Activated CD8-positive, alpha-beta T cell treated with anti-CD3 and anti-CD28 coated beads for 36 hours (primary cell): ENCODE measurements at regions not wholly inside any gene's neighbourhood (a gene's known extent, or its start where the extent isn't known, plus 50 kb on each side); places are given as distances from the start of the nearest gene placed in this dataset.
A peak's percentile ranks its signal among the peaks of the same experiment; 100 is the strongest.

ENCODE experiments used
- ATAC-seq: fragments of 200-7000 bp; cut with Tn5 transposase; one replicate; pipeline ENCODE4 v1.10.0; 2021; ENCODE audit warnings: mild to moderate bottlenecking, moderate library complexity
- CTCF ChIA-PET: fragments of 350-600 bp; sonication (Branson Sonifier 250); formaldehyde crosslinking; loops from one replicate; lab custom pipeline; 2021; ENCODE audit warnings: antibody characterized with exemption; lab: Charles Lee
- POLR2A ChIA-PET: fragments of 350-600 bp; sonication (Branson Sonifier 250); formaldehyde crosslinking; loops from one replicate; lab custom pipeline; 2021; ENCODE audit warnings: antibody characterized with exemption; lab: Charles Lee
- DNase-seq: peaks from one replicate; pipeline ENCODE4 v3.0.0-alpha.2; 2020
- H3K27ac Mint-ChIP-seq: one replicate; pipeline ENCODE4 v1.8.0; 2021; ENCODE audit warnings: mild to moderate bottlenecking, mixed read lengths
- H3K27me3 Mint-ChIP-seq: one replicate; pipeline ENCODE4 v1.8.0; 2021; ENCODE audit warnings: mixed read lengths
- H3K36me3 Mint-ChIP-seq: one replicate; pipeline ENCODE4 v1.8.0; 2021; ENCODE audit warnings: low read depth, mixed read lengths
- H3K4me1 Mint-ChIP-seq: one replicate; pipeline ENCODE4 v1.8.0; 2021; ENCODE audit warnings: low read depth, mixed read lengths
- H3K4me3 Mint-ChIP-seq: one replicate; pipeline ENCODE4 v1.8.0; 2021; ENCODE audit warnings: mild to moderate bottlenecking, moderate library complexity, mixed read lengths
- H3K9me3 Mint-ChIP-seq: one replicate; pipeline ENCODE4 v1.8.0; 2021; ENCODE audit warnings: mixed read lengths
- intact Hi-C: fragments of 100-400 bp; cut with micrococcal nuclease; formaldehyde crosslinking; loops from one replicate; pipeline ENCODE4 v1.10.0; 2022
- TF ChIP-seq, protein P1 (sequence below): fragments of 200-600 bp; IDR thresholded peaks from one replicate; pipeline ENCODE4 v1.8.0; 2022; ENCODE audit warnings: antibody characterized with exemption, mild to moderate bottlenecking

- Mint-ChIP-seq H3K36me3 (peaks cover 2% of the 10 kb centered on the region), H3K4me3 (no peak overlapping the region), H3K4me1 (peaks cover 26% of the 10 kb centered on the region), H3K27me3 (no peaks in the 10 kb centered on the region), H3K9me3 (peaks cover 7% of the 10 kb centered on the region), H3K27ac (no peak overlapping the region)
- ChIA-PET CTCF (no interaction called here), POLR2A (no interaction called here)
- intact Hi-C loops, result no loop called here
- TF ChIP-seq, protein P1, sequence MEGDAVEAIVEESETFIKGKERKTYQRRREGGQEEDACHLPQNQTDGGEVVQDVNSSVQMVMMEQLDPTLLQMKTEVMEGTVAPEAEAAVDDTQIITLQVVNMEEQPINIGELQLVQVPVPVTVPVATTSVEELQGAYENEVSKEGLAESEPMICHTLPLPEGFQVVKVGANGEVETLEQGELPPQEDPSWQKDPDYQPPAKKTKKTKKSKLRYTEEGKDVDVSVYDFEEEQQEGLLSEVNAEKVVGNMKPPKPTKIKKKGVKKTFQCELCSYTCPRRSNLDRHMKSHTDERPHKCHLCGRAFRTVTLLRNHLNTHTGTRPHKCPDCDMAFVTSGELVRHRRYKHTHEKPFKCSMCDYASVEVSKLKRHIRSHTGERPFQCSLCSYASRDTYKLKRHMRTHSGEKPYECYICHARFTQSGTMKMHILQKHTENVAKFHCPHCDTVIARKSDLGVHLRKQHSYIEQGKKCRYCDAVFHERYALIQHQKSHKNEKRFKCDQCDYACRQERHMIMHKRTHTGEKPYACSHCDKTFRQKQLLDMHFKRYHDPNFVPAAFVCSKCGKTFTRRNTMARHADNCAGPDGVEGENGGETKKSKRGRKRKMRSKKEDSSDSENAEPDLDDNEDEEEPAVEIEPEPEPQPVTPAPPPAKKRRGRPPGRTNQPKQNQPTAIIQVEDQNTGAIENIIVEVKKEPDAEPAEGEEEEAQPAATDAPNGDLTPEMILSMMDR, result peak; percentile 16
- no peak for ATAC-seq
- DNase-seq, result no peak
Measured at GRCh38 chr12:92528097-92528496, 174.7 kb upstream of the PLEKHG7 start.

DNA sequence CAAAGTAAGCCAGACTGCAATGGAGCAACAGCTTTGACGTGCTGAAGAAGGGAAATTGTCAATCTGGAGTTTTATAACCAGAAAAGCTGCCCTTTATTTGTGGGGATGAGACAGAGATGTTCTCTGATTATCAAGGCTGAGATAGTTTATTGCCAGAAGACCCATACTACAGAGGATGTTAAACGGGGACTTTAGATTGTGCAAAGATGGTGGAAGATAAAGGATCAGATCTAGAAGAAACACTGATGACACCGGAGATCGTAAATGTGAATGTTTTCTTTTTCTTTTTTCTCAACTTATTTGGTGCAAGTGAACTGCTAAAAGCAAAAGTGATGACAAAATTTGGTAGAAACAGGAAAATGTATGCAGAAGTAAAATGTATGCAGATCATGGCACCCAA, 178.3 kb upstream of the PLEKHG7 start:
- intact Hi-C loops, result no loop called here
- DNase-seq, result no peak
- ChIA-PET CTCF (interaction anchor here (0.7 to 2.0 kb wide), 2 partner anchors 12 to 126 kb away, joined by 3 to 8 read pairs; no protein-coding TSS in a partner anchor), POLR2A (interaction anchor here (0.6 to 1.2 kb wide), 4 partner anchors 8 to 27 kb away, joined by 4 to 6 read pairs (median 4); no protein-coding TSS in a partner anchor)
- no peak for ATAC-seq
- H3K4me3 Mint-ChIP-seq, result no peak overlapping the region
- H3K36me3 Mint-ChIP-seq, result peaks cover 2% of the 10 kb centered on the region
- H3K4me1 Mint-ChIP-seq, result peaks cover 27% of the 10 kb centered on the region
- peak overlapping the region; percentile 27 for H3K27ac Mint-ChIP-seq
- H3K27me3 Mint-ChIP-seq, result no peaks in the 10 kb centered on the region
- H3K9me3 Mint-ChIP-seq, result peaks cover 9% of the 10 kb centered on the region
- TF ChIP-seq, protein P1, result no peak

GRCh38 chr12:92520511-92520910, 182.3 kb upstream of the PLEKHG7 start:
- intact Hi-C loops, result no loop called here
- H3K27me3 Mint-ChIP-seq, result no peaks in the 10 kb centered on the region
- H3K9me3 Mint-ChIP-seq, result peaks cover 12% of the 10 kb centered on the region
- peaks cover 2% of the 10 kb centered on the region for H3K36me3 Mint-ChIP-seq
- H3K4me3 Mint-ChIP-seq, result no peak overlapping the region
- no peak overlapping the region for H3K27ac Mint-ChIP-seq
- DNase-seq, result no peak
- ATAC-seq, result no peak
- ChIA-PET POLR2A (no interaction called here), CTCF (no interaction called here)
- TF ChIP-seq, protein P1, result no peak
- peaks cover 32% of the 10 kb centered on the region for H3K4me1 Mint-ChIP-seq

DNA sequence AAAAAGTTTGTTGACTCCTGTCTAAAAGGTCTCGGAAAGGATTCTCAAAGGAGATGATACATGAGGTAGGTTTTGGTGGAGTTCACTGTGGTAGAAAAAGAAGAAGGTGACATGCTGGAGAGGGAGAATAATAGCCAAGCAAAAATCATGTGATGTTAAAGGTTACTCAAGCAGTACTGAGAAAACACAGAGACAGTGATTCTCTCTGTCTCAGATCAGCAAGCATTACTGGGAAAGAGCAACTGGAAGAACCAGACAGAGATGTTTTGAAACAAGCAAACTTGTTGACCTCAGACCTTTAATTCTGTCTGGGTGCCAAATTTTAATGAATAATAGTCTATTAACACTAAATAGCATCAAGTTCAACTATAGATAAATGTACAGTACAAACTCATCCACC, 183.5 kb upstream of the PLEKHG7 start:
- POLR2A ChIA-PET, result interaction anchor here (0.6 kb wide), 1 partner anchor 35 kb away, joined by 4 read pairs; no protein-coding TSS in a partner anchor

GRCh38 chr12:92518071-92518470, 184.7 kb upstream of the PLEKHG7 start:
- H3K27ac Mint-ChIP-seq, result no peak overlapping the region
- intact Hi-C loops, result no loop called here
- ATAC-seq (no peak), DNase-seq (no peak)
- H3K9me3 Mint-ChIP-seq, result peaks cover 12% of the 10 kb centered on the region
- no peak overlapping the region for H3K4me3 Mint-ChIP-seq
- peaks cover 2% of the 10 kb centered on the region for H3K36me3 Mint-ChIP-seq
- POLR2A ChIA-PET, result no interaction called here
- CTCF ChIA-PET, result interaction anchor here (2.0 kb wide), 1 partner anchor 12 kb away, joined by 6 read pairs; no protein-coding TSS in a partner anchor
- peaks cover 32% of the 10 kb centered on the region for H3K4me1 Mint-ChIP-seq
- TF ChIP-seq, protein P1, result no peak
- H3K27me3 Mint-ChIP-seq, result no peaks in the 10 kb centered on the region

More for the DNA sequence above, 183.5 kb upstream of the PLEKHG7 start:
- H3K36me3 Mint-ChIP-seq, result peaks cover 2% of the 10 kb centered on the region
- H3K4me3 Mint-ChIP-seq, result no peak overlapping the region
- peaks cover 32% of the 10 kb centered on the region for H3K4me1 Mint-ChIP-seq
- DNase-seq (no peak), ATAC-seq (no peak)
- no peaks in the 10 kb centered on the region for H3K27me3 Mint-ChIP-seq
- TF ChIP-seq, protein P1, result no peak
- H3K27ac Mint-ChIP-seq, result no peak overlapping the region
- CTCF ChIA-PET, result no interaction called here
- intact Hi-C loops, result no loop called here
- H3K9me3 Mint-ChIP-seq, result peaks cover 12% of the 10 kb centered on the region
